ENCODE measurements at regions not wholly inside any gene's neighbourhood (a gene's known extent, or its start where the extent isn't known, plus 50 kb on each side); places are given as distances from the start of the nearest gene placed in this dataset.

DNA sequence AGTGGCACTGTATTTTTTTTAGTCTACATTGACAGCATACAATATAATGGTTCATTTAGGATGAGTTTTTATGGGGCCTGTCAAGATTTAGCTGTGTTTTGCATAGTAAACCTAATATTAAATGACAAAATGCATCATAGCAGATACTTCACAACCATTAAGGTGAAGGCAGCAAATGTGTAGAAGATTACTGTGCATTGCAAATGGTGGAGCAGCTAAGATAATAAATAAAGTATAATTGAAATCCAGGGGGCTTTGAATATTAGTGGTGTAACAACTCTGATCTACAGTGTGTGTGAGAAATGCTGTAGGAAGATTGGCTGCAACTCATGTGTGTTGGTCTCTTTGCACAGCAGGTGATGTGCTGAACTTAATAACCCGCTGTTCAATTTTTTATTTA, 801.9 kb upstream of the CITED2 start:
- Mint-ChIP-seq H3K9me3 (ENCODE audit: unreplicated experiment) (peaks cover 3% of the 10 kb centered on the region), H3K4me3 (ENCODE audit: unreplicated experiment) (no peak overlapping the region), H3K27me3 (ENCODE audit: low read depth, unreplicated experiment) (no peaks in the 10 kb centered on the region), H3K36me3 (ENCODE audit: low read depth, unreplicated experiment) (no peaks in the 10 kb centered on the region), H3K27ac (ENCODE audit: unreplicated experiment) (no peak overlapping the region), H3K4me1 (ENCODE audit: low read depth, unreplicated experiment) (no peaks in the 10 kb centered on the region)
- H3K4me2 ChIP-seq (ENCODE audit: low read length) = no peak overlapping the region
- no peak overlapping the region for H3K4me3 ChIP-seq (ENCODE audit: insufficient read depth, low read depth, low read length)
- H3K36me3 ChIP-seq (ENCODE audit: insufficient read depth, low read length) = no peaks in the 10 kb centered on the region
- DNase-seq (ENCODE audit: low read depth) (no peak), FAIRE-seq (no peak)
- H3K9ac ChIP-seq (ENCODE audit: low read length) = no peak overlapping the region
- no peaks in the 10 kb centered on the region for H3K9me3 ChIP-seq (ENCODE audit: insufficient read depth, low read depth, low read length)
- H4K20me1 ChIP-seq (ENCODE audit: insufficient read depth, low read length) = no peaks in the 10 kb centered on the region
- H2AFZ ChIP-seq (ENCODE audit: low read depth, low read length) = no peak overlapping the region
- H3K27ac ChIP-seq (ENCODE audit: low read depth, low read length) = no peak overlapping the region
- H3K27me3 ChIP-seq (ENCODE audit: insufficient read depth, low read length) = no peaks in the 10 kb centered on the region
- no peaks in the 10 kb centered on the region for H3K79me2 ChIP-seq (ENCODE audit: insufficient read depth, low read length)
- H3K4me1 ChIP-seq (ENCODE audit: insufficient read depth, low read length) = peaks cover 4% of the 10 kb centered on the region
- TF ChIP-seq, protein P1, sequence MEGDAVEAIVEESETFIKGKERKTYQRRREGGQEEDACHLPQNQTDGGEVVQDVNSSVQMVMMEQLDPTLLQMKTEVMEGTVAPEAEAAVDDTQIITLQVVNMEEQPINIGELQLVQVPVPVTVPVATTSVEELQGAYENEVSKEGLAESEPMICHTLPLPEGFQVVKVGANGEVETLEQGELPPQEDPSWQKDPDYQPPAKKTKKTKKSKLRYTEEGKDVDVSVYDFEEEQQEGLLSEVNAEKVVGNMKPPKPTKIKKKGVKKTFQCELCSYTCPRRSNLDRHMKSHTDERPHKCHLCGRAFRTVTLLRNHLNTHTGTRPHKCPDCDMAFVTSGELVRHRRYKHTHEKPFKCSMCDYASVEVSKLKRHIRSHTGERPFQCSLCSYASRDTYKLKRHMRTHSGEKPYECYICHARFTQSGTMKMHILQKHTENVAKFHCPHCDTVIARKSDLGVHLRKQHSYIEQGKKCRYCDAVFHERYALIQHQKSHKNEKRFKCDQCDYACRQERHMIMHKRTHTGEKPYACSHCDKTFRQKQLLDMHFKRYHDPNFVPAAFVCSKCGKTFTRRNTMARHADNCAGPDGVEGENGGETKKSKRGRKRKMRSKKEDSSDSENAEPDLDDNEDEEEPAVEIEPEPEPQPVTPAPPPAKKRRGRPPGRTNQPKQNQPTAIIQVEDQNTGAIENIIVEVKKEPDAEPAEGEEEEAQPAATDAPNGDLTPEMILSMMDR (IDR thresholded peaks at IDR 0.05; ENCODE audit: insufficient read depth, low read depth, low read length) = no peak
- TF ChIP-seq EZH2 (IDR thresholded peaks at IDR 0.05; ENCODE audit: insufficient read depth, low read length) = no peak

DNA sequence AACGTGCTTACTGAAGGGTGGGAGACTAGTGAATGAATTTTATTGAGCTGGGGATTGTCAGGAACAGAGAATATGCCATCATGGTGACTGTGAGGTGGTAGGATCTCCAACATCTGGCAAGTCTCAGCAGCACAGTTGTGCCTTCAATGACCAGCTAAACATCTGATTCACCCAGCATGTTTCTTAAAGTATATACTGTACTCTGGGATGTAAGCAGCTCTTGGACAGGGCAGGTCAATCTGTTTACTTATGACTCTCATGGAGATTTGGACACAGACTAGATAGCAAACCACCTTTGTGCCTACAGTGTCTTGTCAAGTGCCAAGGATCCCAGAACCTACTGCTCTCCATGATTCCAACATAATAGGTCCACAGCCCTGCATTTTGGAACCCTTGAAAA, 801.0 kb upstream of the CITED2 start:
- H3K4me3 Mint-ChIP-seq (ENCODE audit: unreplicated experiment) = no peak overlapping the region
- TF ChIP-seq EZH2 (IDR thresholded peaks at IDR 0.05; ENCODE audit: insufficient read depth, low read length) = no peak
- TF ChIP-seq, protein P1 (IDR thresholded peaks at IDR 0.05; ENCODE audit: insufficient read depth, low read depth, low read length) = no peak
- H3K4me1 Mint-ChIP-seq (ENCODE audit: low read depth, unreplicated experiment) = no peaks in the 10 kb centered on the region
- H3K27me3 Mint-ChIP-seq (ENCODE audit: low read depth, unreplicated experiment) = no peaks in the 10 kb centered on the region
- no peaks in the 10 kb centered on the region for H3K79me2 ChIP-seq (ENCODE audit: insufficient read depth, low read length)
- H3K9me3 Mint-ChIP-seq (ENCODE audit: unreplicated experiment) = peaks cover 3% of the 10 kb centered on the region
- no peak overlapping the region for H3K27ac ChIP-seq (ENCODE audit: low read depth, low read length)
- H3K36me3 ChIP-seq (ENCODE audit: insufficient read depth, low read length) = no peaks in the 10 kb centered on the region
- H3K27ac Mint-ChIP-seq (ENCODE audit: unreplicated experiment) = no peak overlapping the region
- H3K4me1 ChIP-seq (ENCODE audit: insufficient read depth, low read length) = peaks cover 4% of the 10 kb centered on the region
- H4K20me1 ChIP-seq (ENCODE audit: insufficient read depth, low read length) = no peaks in the 10 kb centered on the region
- no peak overlapping the region for H2AFZ ChIP-seq (ENCODE audit: low read depth, low read length)
- FAIRE-seq (no peak), DNase-seq (ENCODE audit: low read depth) (no peak)
- H3K4me2 ChIP-seq (ENCODE audit: low read length) = no peak overlapping the region
- no peak overlapping the region for H3K9ac ChIP-seq (ENCODE audit: low read length)
- H3K9me3 ChIP-seq (ENCODE audit: insufficient read depth, low read depth, low read length) = no peaks in the 10 kb centered on the region
- H3K27me3 ChIP-seq (ENCODE audit: insufficient read depth, low read length) = no peaks in the 10 kb centered on the region
- no peaks in the 10 kb centered on the region for H3K36me3 Mint-ChIP-seq (ENCODE audit: low read depth, unreplicated experiment)
- no peak overlapping the region for H3K4me3 ChIP-seq (ENCODE audit: insufficient read depth, low read depth, low read length)

DNA sequence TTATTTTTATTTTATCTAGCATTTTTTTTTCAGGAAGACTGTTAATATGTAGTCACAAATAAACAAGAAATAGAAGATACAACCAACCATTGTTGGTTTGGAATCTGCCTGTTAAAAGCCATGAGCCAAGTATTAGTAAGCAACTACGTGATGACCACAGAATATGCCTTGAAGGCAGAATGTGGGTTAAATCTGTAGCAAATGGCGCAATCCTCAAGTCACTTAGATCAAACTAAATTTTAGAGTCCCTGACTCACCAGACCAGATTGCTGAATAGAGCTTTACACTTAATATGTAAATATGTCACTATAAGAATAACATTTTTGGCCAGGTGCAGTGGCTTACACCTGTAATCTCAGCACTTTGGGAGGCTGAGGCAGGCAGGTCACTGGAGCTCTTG, 800.1 kb upstream of the CITED2 start:
- TF ChIP-seq EZH2 (IDR thresholded peaks at IDR 0.05; ENCODE audit: insufficient read depth, low read length) = no peak
- TF ChIP-seq, protein P1 (IDR thresholded peaks at IDR 0.05; ENCODE audit: insufficient read depth, low read depth, low read length) = no peak
- Mint-ChIP-seq H3K4me3 (ENCODE audit: unreplicated experiment) (no peak overlapping the region), H3K27me3 (ENCODE audit: low read depth, unreplicated experiment) (no peaks in the 10 kb centered on the region), H3K27ac (ENCODE audit: unreplicated experiment) (no peak overlapping the region), H3K9me3 (ENCODE audit: unreplicated experiment) (peaks cover 5% of the 10 kb centered on the region), H3K4me1 (ENCODE audit: low read depth, unreplicated experiment) (no peaks in the 10 kb centered on the region), H3K36me3 (ENCODE audit: low read depth, unreplicated experiment) (no peaks in the 10 kb centered on the region)
- no peak overlapping the region for H2AFZ ChIP-seq (ENCODE audit: low read depth, low read length)
- no peak overlapping the region for H3K9ac ChIP-seq (ENCODE audit: low read length)
- H3K9me3 ChIP-seq (ENCODE audit: insufficient read depth, low read depth, low read length) = no peaks in the 10 kb centered on the region
- H3K27ac ChIP-seq (ENCODE audit: low read depth, low read length) = no peak overlapping the region
- no peak overlapping the region for H3K4me3 ChIP-seq (ENCODE audit: insufficient read depth, low read depth, low read length)
- peaks cover 4% of the 10 kb centered on the region for H3K4me1 ChIP-seq (ENCODE audit: insufficient read depth, low read length)
- peak; percentile 95 for DNase-seq (ENCODE audit: low read depth)
- no peaks in the 10 kb centered on the region for H3K79me2 ChIP-seq (ENCODE audit: insufficient read depth, low read length)
- no peaks in the 10 kb centered on the region for H3K27me3 ChIP-seq (ENCODE audit: insufficient read depth, low read length)
- peak; percentile 73 for FAIRE-seq
- no peaks in the 10 kb centered on the region for H4K20me1 ChIP-seq (ENCODE audit: insufficient read depth, low read length)
- no peak overlapping the region for H3K4me2 ChIP-seq (ENCODE audit: low read length)
- H3K36me3 ChIP-seq (ENCODE audit: insufficient read depth, low read length) = no peaks in the 10 kb centered on the region
